Activated CD4-positive, alpha-beta T cell treated with anti-CD3 and anti-CD28 coated beads, Interleukin-2, amount 50 U/mL, for 16 hours (primary cell): ENCODE measurements at regions not wholly inside any gene's neighbourhood (a gene's known extent, or its start where the extent isn't known, plus 50 kb on each side); places are given as distances from the start of the nearest gene placed in this dataset.
"Not testable (repeated sequence)": the region's sequence is repeated elsewhere in the genome, so short reads cannot be mapped to it uniquely, and the experiment has no call there.

Experiments
- DNase-seq: peaks from one replicate; pipeline ENCODE4 v3.0.0-alpha.2; 2020

GRCh38 chr20:53833333-53834061 lies 236.9 kb downstream of the BCAS1 start:
- DNase-seq = no peak

GRCh38 chr20:53832499-53832898 lies 237.9 kb downstream of the BCAS1 start:
- DNase-seq = no peak

GRCh38 chr20:53831812-53832211 lies 238.2 kb upstream of the ZNF217 start:
- no peak for DNase-seq

GRCh38 chr20:53831228-53831627 lies 237.6 kb upstream of the ZNF217 start:
- DNase-seq = no peak

- DNase-seq = no peak
These were observed 236.3 kb upstream of the ZNF217 start for GRCh38 chr20:53829724-53830521.

GRCh38 chr20:53829255-53829723 lies 235.7 kb upstream of the ZNF217 start:
- DNase-seq = no peak

GRCh38 chr20:53828682-53829254 lies 235.1 kb upstream of the ZNF217 start:
- no peak for DNase-seq

GRCh38 chr20:53828088-53828681 lies 234.5 kb upstream of the ZNF217 start:
- DNase-seq = no peak

GRCh38 chr20:53827292-53828087 lies 233.9 kb upstream of the ZNF217 start:
- DNase-seq = no peak

- no peak for DNase-seq
These were observed 233.1 kb upstream of the ZNF217 start for GRCh38 chr20:53826597-53827291.

- DNase-seq = no peak
These were observed 232.5 kb upstream of the ZNF217 start for GRCh38 chr20:53826090-53826489.

GRCh38 chr20:53825282-53825681 lies 231.6 kb upstream of the ZNF217 start:
- DNase-seq = no peak

- DNase-seq = no peak
These were observed 231.1 kb upstream of the ZNF217 start for GRCh38 chr20:53824779-53825178.

GRCh38 chr20:53823121-53823764 lies 229.6 kb upstream of the ZNF217 start:
- no peak for DNase-seq

- DNase-seq = no peak
These were observed 228.9 kb upstream of the ZNF217 start for GRCh38 chr20:53822534-53822933.

- DNase-seq = no peak
These were observed 226.4 kb upstream of the ZNF217 start for GRCh38 chr20:53819973-53820451.

GRCh38 chr20:53818457-53819177 lies 225.0 kb upstream of the ZNF217 start:
- no peak for DNase-seq

GRCh38 chr20:53817513-53817912 lies 223.9 kb upstream of the ZNF217 start:
- not testable (repeated sequence) for DNase-seq

GRCh38 chr20:53816872-53817398 lies 223.3 kb upstream of the ZNF217 start:
- DNase-seq = no peak

GRCh38 chr20:53815509-53815908 lies 221.9 kb upstream of the ZNF217 start:
- no peak for DNase-seq
